Cardiac muscle cell (in vitro differentiated cells and primary cell): ENCODE measurements at regions not wholly inside any gene's neighbourhood (a gene's known extent, or its start where the extent isn't known, plus 50 kb on each side); places are given as distances from the start of the nearest gene placed in this dataset.
A peak's percentile ranks its signal among the peaks of the same experiment; 100 is the strongest.
"Not testable (repeated sequence)": the region's sequence is repeated elsewhere in the genome, so short reads cannot be mapped to it uniquely, and the experiment has no call there.

ENCODE experiments used
- DNase-seq, 2 donors: peaks; one replicate each; pipeline versions ENCODE4 v3.0.0 to v3.0.0-alpha.2; 2010 to 2017; ENCODE audit warnings: low read depth in 1 of 2, low spot score in 1 of 2
- H3K27ac ChIP-seq: fragments of 200-600 bp; sonication (generic); 2 replicates; pipeline ENCODE4 v1.5.1; 2016
- H3K27me3 ChIP-seq: fragments of 200-600 bp; sonication (generic); 2 replicates; pipeline ENCODE4 v1.6.0; 2016; ENCODE audit warnings: control low read depth
- H3K36me3 ChIP-seq: fragments of 200-600 bp; sonication (generic); 2 replicates; pipeline ENCODE4 v1.5.1; 2016; ENCODE audit warnings: control low read depth
- H3K4me1 ChIP-seq: fragments of 200-600 bp; sonication (generic); 2 replicates; pipeline ENCODE4 v1.8.1; 2017; ENCODE audit warnings: low read depth, mild to moderate bottlenecking, mixed run types
- H3K4me3 ChIP-seq: fragments of 200-600 bp; sonication (generic); 2 replicates; pipeline ENCODE4 v1.5.1; 2016; ENCODE audit warnings: mild to moderate bottlenecking
- H3K9me3 ChIP-seq: fragments of 200-600 bp; sonication (generic); 2 replicates; pipeline ENCODE4 v1.5.1; 2017; ENCODE audit warnings: low read depth, mild to moderate bottlenecking, control low read depth
- CTCF ChIP-seq: IDR thresholded peaks from 2 replicates; pipeline ENCODE4 v1.5.1; 2012; ENCODE audit warnings: low read depth, mild to moderate bottlenecking, low read length

- peak in 1 of 2 donors; percentile 92 for DNase-seq
- Histone ChIP-seq H3K4me3 (no peak overlapping the region), H3K36me3 (no peaks in the 10 kb centered on the region), H3K9me3 (no peaks in the 10 kb centered on the region), H3K4me1 (peaks cover 5% of the 10 kb centered on the region), H3K27ac (no peak overlapping the region), H3K27me3 (no peaks in the 10 kb centered on the region)
- no peak for TF ChIP-seq CTCF
Measured at GRCh38 chr12:46562625-46563225, 190.2 kb upstream of the SLC38A2 start.

DNA sequence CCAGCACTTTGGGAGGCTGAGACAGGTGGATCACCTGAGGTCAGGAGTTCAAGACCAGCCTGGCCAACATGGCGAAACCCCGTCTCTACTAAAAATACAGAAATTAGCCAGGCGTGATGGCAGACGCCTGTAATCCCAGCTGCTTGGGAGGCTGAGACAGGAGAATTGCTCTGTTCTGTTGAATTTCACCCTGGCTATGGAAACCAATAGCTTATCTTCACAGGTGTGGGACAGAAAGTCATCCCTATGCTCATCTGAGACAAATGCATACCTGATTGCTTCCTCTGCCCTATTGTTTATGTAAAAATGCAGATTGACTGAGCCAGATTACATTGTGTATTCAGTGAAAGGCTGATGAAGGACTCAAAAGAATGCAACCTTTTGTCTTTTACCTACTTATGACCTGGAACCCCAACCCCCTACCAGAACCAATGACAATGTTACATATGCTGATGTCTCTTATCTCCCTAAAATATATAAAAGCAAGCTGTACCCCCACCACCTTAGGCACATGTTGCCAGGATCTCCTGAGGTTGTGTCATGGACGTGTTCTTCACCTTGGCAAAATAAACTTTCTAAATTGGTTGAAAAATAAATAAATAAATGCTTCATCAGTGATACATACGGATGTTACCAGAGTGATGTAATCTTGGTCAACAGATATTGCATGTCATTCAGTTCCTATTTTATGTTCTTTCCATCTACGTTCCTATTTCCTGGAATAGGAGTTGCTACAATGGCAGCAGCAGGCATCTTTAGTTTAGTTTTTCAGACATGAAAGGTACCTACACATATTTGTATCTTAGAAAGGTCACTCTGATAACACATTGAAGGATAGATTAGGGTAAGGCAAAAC lies 189.4 kb upstream of the SLC38A2 start:
- not testable (repeated sequence) for H3K4me3 ChIP-seq, H3K27me3 ChIP-seq, H3K9me3 ChIP-seq, H3K36me3 ChIP-seq, H3K27ac ChIP-seq, H3K4me1 ChIP-seq
- peak in 1 of 2 donors; percentile 30 for DNase-seq

DNA sequence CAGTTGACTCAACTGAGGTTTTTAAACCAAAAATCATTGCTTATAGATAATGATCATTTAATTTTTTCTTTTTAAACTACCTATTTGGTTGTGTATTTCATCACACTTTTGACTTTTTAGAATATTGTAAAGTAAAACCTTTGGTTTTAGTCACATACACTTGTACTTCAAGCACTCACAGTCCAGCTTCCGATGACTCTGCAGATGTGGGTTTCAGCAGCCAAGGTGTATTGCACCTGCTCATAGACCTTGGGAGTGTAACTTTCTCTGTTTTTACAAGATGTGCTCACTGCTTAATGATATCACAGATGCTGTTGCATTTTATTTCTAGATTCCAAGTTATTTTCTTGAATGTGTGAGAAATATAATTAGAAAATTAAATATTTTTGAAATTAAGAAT lies 188.3 kb upstream of the SLC38A2 start:
- no peaks in the 10 kb centered on the region for H3K9me3 ChIP-seq
- no peak overlapping the region for H3K4me3 ChIP-seq
- TF ChIP-seq CTCF = no peak
- no peak overlapping the region for H3K27ac ChIP-seq
- no peak for DNase-seq
- H3K4me1 ChIP-seq = peaks cover 15% of the 10 kb centered on the region
- H3K36me3 ChIP-seq = no peaks in the 10 kb centered on the region
- no peaks in the 10 kb centered on the region for H3K27me3 ChIP-seq

DNA sequence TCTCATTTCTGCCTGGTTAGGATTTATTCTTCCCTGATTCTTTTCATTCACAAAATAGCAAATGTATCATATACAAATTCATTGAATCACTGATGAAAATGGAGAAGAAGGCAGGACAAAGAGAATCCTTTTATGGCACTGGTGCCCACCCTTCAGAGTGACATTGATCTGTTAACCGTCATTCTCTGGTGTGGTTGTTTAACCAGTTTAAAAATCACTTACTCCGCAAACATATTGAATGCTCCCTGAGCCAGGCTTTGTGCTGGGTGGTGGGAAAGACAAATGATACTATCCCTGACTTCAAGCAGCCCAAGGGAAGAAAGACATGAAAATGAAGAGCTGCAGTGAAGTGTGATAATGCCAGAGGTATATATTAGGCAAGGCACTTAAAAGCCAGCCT lies 187.5 kb upstream of the SLC38A2 start:
- Histone ChIP-seq H3K4me3 (no peak overlapping the region), H3K9me3 (no peaks in the 10 kb centered on the region), H3K27me3 (no peaks in the 10 kb centered on the region), H3K27ac (no peak overlapping the region), H3K4me1 (peaks cover 23% of the 10 kb centered on the region), H3K36me3 (no peaks in the 10 kb centered on the region)
- no peak for DNase-seq
- TF ChIP-seq CTCF = no peak

GRCh38 chr12:46559311-46559710 lies 186.7 kb upstream of the SLC38A2 start:
- Histone ChIP-seq H3K27me3 (no peaks in the 10 kb centered on the region), H3K36me3 (no peaks in the 10 kb centered on the region), H3K4me3 (no peak overlapping the region), H3K4me1 (peaks cover 23% of the 10 kb centered on the region), H3K9me3 (no peaks in the 10 kb centered on the region), H3K27ac (peak overlapping the region; percentile 52)
- DNase-seq = peak in 1 of 2 donors; percentile 73
- no peak for TF ChIP-seq CTCF

DNA sequence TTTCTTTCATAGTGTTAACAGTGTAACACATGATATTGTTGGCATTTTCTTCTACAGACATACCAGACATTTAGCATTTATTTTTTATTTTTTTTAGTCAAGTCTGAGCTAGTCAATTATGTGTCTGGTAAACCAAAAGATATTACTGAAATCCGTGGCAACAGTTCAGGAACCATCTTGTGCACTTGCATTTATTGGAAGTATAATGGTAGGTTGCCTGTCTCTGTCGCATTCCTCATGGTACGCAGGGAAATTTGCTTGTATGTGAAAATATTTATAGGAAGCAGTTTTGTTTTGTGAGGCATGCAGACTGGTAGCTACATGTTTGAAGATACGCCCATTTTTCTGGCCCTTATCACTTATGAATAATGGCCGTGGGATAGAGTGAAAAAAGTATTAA lies 186.1 kb upstream of the SLC38A2 start:
- no peak for TF ChIP-seq CTCF
- Histone ChIP-seq H3K9me3 (no peaks in the 10 kb centered on the region), H3K4me3 (no peak overlapping the region), H3K4me1 (peaks cover 23% of the 10 kb centered on the region), H3K27ac (no peak overlapping the region), H3K36me3 (no peaks in the 10 kb centered on the region), H3K27me3 (no peaks in the 10 kb centered on the region)
- no peak for DNase-seq
